ENCODE measurements at regions not wholly inside any gene's neighbourhood (a gene's known extent, or its start where the extent isn't known, plus 50 kb on each side); places are given as distances from the start of the nearest gene placed in this dataset.

GRCh38 chr11:69572861-69573260 is 68.1 kb upstream of the CCND1 start:
- no CpG with 5 or more reads among the region's 5 CpGs for WGBS (ENCODE audit: extremely low coverage, insufficient read length, low lambda C conversion rate)
- no peak overlapping the region for H4K91ac ChIP-seq (ENCODE audit: insufficient read length, low read depth, low read length)
- no peak overlapping the region for H2BK5ac ChIP-seq (ENCODE audit: insufficient read length, low read length)
- no peak overlapping the region for H2BK120ac ChIP-seq (ENCODE audit: low read depth, low read length, poor library complexity, severe bottlenecking)
- no peak overlapping the region for H3K56ac ChIP-seq (ENCODE audit: insufficient read length, low read depth, low read length)
- no peak overlapping the region for H3K18ac ChIP-seq (ENCODE audit: insufficient read length, low read depth, low read length)
- H3K36me3 Mint-ChIP-seq (ENCODE audit: insufficient read depth in 1 of 3, low read depth in 3 of 3), result no peaks in the 10 kb centered on the region
- no peak overlapping the region for H3K4ac ChIP-seq (ENCODE audit: low read depth, low read length)
- no peak for DNase-seq
- H3K4me3 Mint-ChIP-seq, result no peak overlapping the region
- H3K27me3 Mint-ChIP-seq (ENCODE audit: low read depth), result peaks cover 6% of the 10 kb centered on the region
- H3K79me1 ChIP-seq (ENCODE audit: insufficient read depth, low read depth, low read length, poor library complexity, severe bottlenecking), result no peaks in the 10 kb centered on the region
- no peak overlapping the region for H2BK15ac ChIP-seq (ENCODE audit: low read depth, low read length)
- H3K27ac ChIP-seq (ENCODE audit: insufficient read length, low read depth, low read length), result no peak overlapping the region
- H3K79me2 ChIP-seq (ENCODE audit: insufficient read depth, low read length), result no peaks in the 10 kb centered on the region
- no peak overlapping the region for H3K27ac Mint-ChIP-seq
- no peak overlapping the region for H2AK5ac ChIP-seq (ENCODE audit: insufficient read length, low read length)
- no peaks in the 10 kb centered on the region; a peak in 1 of 4 replicates for H3K4me1 Mint-ChIP-seq
- H3T11ph ChIP-seq (ENCODE audit: low read length), result no peak overlapping the region
- H4K5ac ChIP-seq (ENCODE audit: insufficient read length, low read depth, low read length), result no peak overlapping the region
- H3K9me3 Mint-ChIP-seq, result no peaks in the 10 kb centered on the region; a peak in 1 of 5 replicates
- H3K23ac ChIP-seq (ENCODE audit: insufficient read length, low read depth, low read length), result no peak overlapping the region
- no peaks in the 10 kb centered on the region for H3K23me2 ChIP-seq (ENCODE audit: insufficient read length, low read depth, low read length, poor library complexity, severe bottlenecking)
- H3K27me3 ChIP-seq (ENCODE audit: insufficient read depth, low read length), result no peaks in the 10 kb centered on the region
- TF ChIP-seq CTCF (conservative IDR thresholded peaks at IDR 0.05), result no peak
- no peaks in the 10 kb centered on the region for H3K9me3 ChIP-seq (ENCODE audit: control insufficient read depth, low read depth, low read length)
- H2AFZ ChIP-seq (ENCODE audit: low read length), result no peak overlapping the region
- H3K4me2 ChIP-seq (ENCODE audit: insufficient read depth, insufficient read length, low read length), result no peak overlapping the region
- H3K4me1 ChIP-seq (ENCODE audit: insufficient read depth, low read length), result no peaks in the 10 kb centered on the region
- no peak overlapping the region for H2BK12ac ChIP-seq (ENCODE audit: insufficient read length, low read depth, low read length)
- no peak overlapping the region for H3K9ac ChIP-seq (ENCODE audit: extremely low read depth, insufficient read length, low read length)
- H4K8ac ChIP-seq (replicated peaks; ENCODE audit: insufficient read length, low read depth, low read length), result no peak overlapping the region
- no peak overlapping the region; the same call in 1 of the 2 replicates for H3K14ac ChIP-seq (ENCODE audit: insufficient read depth, low read length)
- no peaks in the 10 kb centered on the region for H4K20me1 ChIP-seq (ENCODE audit: control insufficient read depth, insufficient read depth, insufficient read length)
- no peak overlapping the region for H2BK20ac ChIP-seq (ENCODE audit: low read depth, low read length, poor library complexity, severe bottlenecking)

Data from H9 (cell line).